KMS-11 (cell line): ENCODE measurements at regions not wholly inside any gene's neighbourhood (a gene's known extent, or its start where the extent isn't known, plus 50 kb on each side); places are given as distances from the start of the nearest gene placed in this dataset.
"Not testable (repeated sequence)": the region's sequence is repeated elsewhere in the genome, so short reads cannot be mapped to it uniquely, and the experiment has no call there.

Experiments
- H2AFZ ChIP-seq: fragments of 200-600 bp; sonication (generic); 2 replicates; pipeline ENCODE4 v1.6.1; 2016; ENCODE audit warnings: antibody characterized with exemption, mixed run types, low read depth
- H3K27ac ChIP-seq: fragments of 200-600 bp; sonication (generic); 2 replicates; pipeline ENCODE4 v1.6.1; 2016; ENCODE audit warnings: mild to moderate bottlenecking, mixed run types
- H3K27me3 ChIP-seq: fragments of 200-600 bp; sonication (generic); 2 replicates; pipeline ENCODE4 v1.6.1; 2017; ENCODE audit warnings: mild to moderate bottlenecking, low read depth, mixed run types, moderate library complexity; ENCODE audit not compliant: insufficient read depth
- H3K36me3 ChIP-seq: fragments of 200-600 bp; sonication (generic); 2 replicates; pipeline ENCODE4 v1.6.1; 2017; ENCODE audit warnings: mild to moderate bottlenecking, mixed run types; ENCODE audit not compliant: insufficient read depth
- H3K4me1 ChIP-seq: fragments of 200-600 bp; sonication (generic); 2 replicates; pipeline ENCODE4 v1.6.1; 2016; ENCODE audit warnings: mild to moderate bottlenecking, low read depth, mixed run types; ENCODE audit not compliant: poor library complexity, severe bottlenecking
- H3K4me2 ChIP-seq: fragments of 200-600 bp; sonication (generic); 2 replicates; pipeline ENCODE4 v1.7.0; 2016; ENCODE audit warnings: mild to moderate bottlenecking, mixed run types
- H3K4me3 ChIP-seq: fragments of 200-600 bp; sonication (generic); IDR thresholded peaks from 2 replicates; pipeline ENCODE4 v1.6.1; 2017; ENCODE audit warnings: low read depth, low read length, mixed read lengths; ENCODE audit not compliant: insufficient read depth
- H3K79me2 ChIP-seq: fragments of 200-600 bp; sonication (generic); 2 replicates; pipeline ENCODE4 v1.6.1; 2016; ENCODE audit warnings: low read depth, mixed run types; ENCODE audit not compliant: insufficient read depth
- H3K9ac ChIP-seq: fragments of 200-600 bp; sonication (generic); 2 replicates; pipeline ENCODE4 v1.6.1; 2016; ENCODE audit warnings: mild to moderate bottlenecking, mixed run types
- H4K20me1 ChIP-seq: fragments of 200-600 bp; sonication (generic); 2 replicates; pipeline ENCODE4 v1.6.1; 2016; ENCODE audit warnings: mild to moderate bottlenecking, mixed run types; ENCODE audit not compliant: insufficient read depth
- CTCF ChIP-seq: fragments of 200-600 bp; sonication (generic); conservative IDR thresholded peaks from 2 replicates; pipeline ENCODE4 v1.6.1; 2017; ENCODE audit warnings: low read depth, mild to moderate bottlenecking, antibody characterized with exemption, low read length, moderate library complexity, mixed read lengths

DNA sequence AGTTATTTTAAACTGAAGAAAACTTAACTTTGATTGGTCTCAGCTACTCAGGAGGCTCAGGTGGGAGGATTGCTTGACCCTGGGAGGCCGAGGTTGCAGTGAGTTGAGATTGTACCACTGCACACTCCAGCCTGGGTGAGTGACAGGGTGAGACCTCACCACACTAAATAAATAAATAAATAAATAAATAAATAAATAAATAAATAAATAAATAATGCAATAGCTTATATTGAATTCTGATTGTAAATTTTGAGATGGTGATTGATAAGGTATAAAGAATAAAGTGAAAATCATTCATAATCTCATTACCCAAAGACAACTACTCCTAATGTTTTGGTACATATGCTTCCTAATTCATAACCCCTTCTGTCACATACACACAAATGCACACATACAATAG is 58.1 kb downstream of the TUBA3C start:
- Histone ChIP-seq H3K79me2 (no peaks in the 10 kb centered on the region), H2AFZ (no peak overlapping the region), H4K20me1 (no peaks in the 10 kb centered on the region), H3K4me3 (no peak overlapping the region), H3K27ac (no peak overlapping the region), H3K36me3 (no peaks in the 10 kb centered on the region), H3K27me3 (no peaks in the 10 kb centered on the region), H3K9ac (no peak overlapping the region), H3K4me2 (no peak overlapping the region), H3K4me1 (no peaks in the 10 kb centered on the region)
- TF ChIP-seq CTCF: no peak

DNA sequence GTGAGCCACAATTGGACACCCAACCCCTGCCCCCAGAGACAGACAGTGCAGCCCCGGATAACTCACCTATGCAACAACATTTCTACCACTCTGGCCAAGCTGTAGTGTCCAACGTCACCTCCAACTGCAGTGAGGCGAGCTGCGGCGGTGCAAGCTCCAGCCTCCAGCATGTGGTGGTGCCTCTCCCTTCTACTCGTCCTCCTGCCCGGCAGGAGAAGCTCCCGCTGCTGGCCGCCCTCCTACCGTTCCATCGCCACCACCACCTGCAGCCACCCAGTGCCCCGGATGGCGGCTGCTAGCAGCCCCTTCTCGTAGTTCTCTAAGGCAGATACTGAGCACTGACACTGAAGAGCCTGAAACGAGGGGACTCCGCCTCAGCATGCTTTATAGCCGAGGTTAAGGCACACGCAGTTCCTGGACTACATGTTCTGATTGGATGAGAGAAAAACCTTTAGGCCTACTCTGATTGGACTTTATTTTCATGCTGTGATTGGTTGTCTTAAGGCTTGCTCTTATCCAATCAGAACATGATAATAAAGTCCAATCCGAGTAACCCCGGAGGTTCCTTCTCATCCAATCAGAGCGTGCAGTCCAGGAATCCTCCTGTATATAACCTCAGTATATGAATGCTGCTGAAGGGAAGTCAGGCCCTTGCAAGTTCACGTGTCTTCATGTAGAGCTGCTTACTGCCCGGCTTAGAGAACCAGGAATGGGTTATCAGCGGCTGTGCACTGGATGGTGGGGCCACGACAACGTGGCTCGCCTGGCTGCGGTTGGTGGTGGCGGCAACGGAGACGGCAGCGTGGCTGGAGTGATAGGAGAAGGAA is 63.5 kb downstream of the TUBA3C start:
- H2AFZ ChIP-seq: no peak overlapping the region
- no peak overlapping the region for H3K9ac ChIP-seq
- H3K27me3 ChIP-seq: no peaks in the 10 kb centered on the region
- no peaks in the 10 kb centered on the region for H3K4me1 ChIP-seq
- TF ChIP-seq CTCF: no peak
- H3K27ac ChIP-seq: no peak overlapping the region
- no peak overlapping the region for H3K4me2 ChIP-seq
- H4K20me1 ChIP-seq: no peaks in the 10 kb centered on the region
- H3K36me3 ChIP-seq: no peaks in the 10 kb centered on the region
- H3K4me3 ChIP-seq: no peak overlapping the region
- H3K79me2 ChIP-seq: no peaks in the 10 kb centered on the region

DNA sequence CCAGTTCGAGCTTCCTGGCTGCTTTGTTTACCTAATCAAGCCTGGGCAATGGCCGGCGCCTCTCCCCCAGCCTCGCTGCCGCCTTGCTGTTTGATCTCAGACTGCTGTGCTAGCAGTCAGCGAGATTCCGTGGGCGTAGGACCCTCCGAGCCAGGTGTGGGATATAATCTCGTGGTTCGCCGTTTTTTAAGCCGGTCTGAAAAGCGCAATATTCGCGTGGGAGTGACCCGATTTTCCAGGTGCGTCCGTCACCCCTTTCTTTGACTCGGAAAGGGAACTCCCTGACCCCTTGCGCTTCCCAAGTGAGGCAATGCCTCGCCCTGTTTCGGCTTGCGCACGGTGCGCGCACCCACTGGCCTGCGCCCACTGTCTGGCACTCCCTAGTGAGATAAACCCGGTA is 72.4 kb downstream of the TUBA3C start:
- H3K27me3 ChIP-seq, H3K4me3 ChIP-seq, H3K36me3 ChIP-seq, H4K20me1 ChIP-seq, H2AFZ ChIP-seq, H3K4me1 ChIP-seq, H3K9ac ChIP-seq, H3K27ac ChIP-seq, H3K79me2 ChIP-seq, H3K4me2 ChIP-seq: not testable (repeated sequence)

GRCh38 chr13:19103140-19103539 is 78.5 kb downstream of the TUBA3C start:
- no peak overlapping the region for H3K9ac ChIP-seq
- H3K4me3 ChIP-seq: no peak overlapping the region
- no peak overlapping the region for H3K4me2 ChIP-seq
- H3K27me3 ChIP-seq: no peaks in the 10 kb centered on the region
- no peak overlapping the region for H2AFZ ChIP-seq
- no peak overlapping the region for H3K27ac ChIP-seq
- no peaks in the 10 kb centered on the region for H3K4me1 ChIP-seq
- H4K20me1 ChIP-seq: no peaks in the 10 kb centered on the region
- no peaks in the 10 kb centered on the region for H3K79me2 ChIP-seq
- TF ChIP-seq CTCF: no peak
- H3K36me3 ChIP-seq: no peaks in the 10 kb centered on the region

- Histone ChIP-seq H3K4me3 (no peak overlapping the region), H3K27ac (no peak overlapping the region), H3K9ac (no peak overlapping the region), H3K79me2 (no peaks in the 10 kb centered on the region), H2AFZ (no peak overlapping the region), H3K4me1 (no peaks in the 10 kb centered on the region), H3K36me3 (no peaks in the 10 kb centered on the region), H3K4me2 (no peak overlapping the region), H3K27me3 (no peaks in the 10 kb centered on the region), H4K20me1 (no peaks in the 10 kb centered on the region)
- no peak for TF ChIP-seq CTCF
These were observed 88.3 kb downstream of the TUBA3C start for GRCh38 chr13:19093369-19093768.
